Spleen (tissue), 11 donors: ENCODE measurements at regions not wholly inside any gene's neighbourhood (a gene's known extent, or its start where the extent isn't known, plus 50 kb on each side); places are given as distances from the start of the nearest gene placed in this dataset.

Experiments
- DNase-seq: peaks from one replicate; pipeline ENCODE4 v3.0.0-alpha.2; 2020
- H3K27ac ChIP-seq, 8 donors: fragments of 200-600 bp; sonication (generic) in 7 of 8; 1 replicate in 4 of 8; 2 replicates in 4 of 8; pipeline versions ENCODE4 v1.5.0 to v1.8.0; 2016 to 2021; ENCODE audit warnings: inconsistent platforms in 4 of 8, mild to moderate bottlenecking in 4 of 8, moderate library complexity in 1 of 8
- H3K27me3 ChIP-seq, 7 donors: fragments of 200-600 bp; sonication (generic) in 6 of 7; replicated peaks in 1 of 7; 1 replicate in 4 of 7; 2 replicates in 3 of 7; pipeline versions ENCODE4 v1.5.0 to v1.8.0; 2016 to 2021; ENCODE audit warnings: inconsistent platforms in 3 of 7, mild to moderate bottlenecking in 1 of 7
- H3K36me3 ChIP-seq, 6 donors: fragments of 200-600 bp; sonication (generic) in 5 of 6; 1 replicate in 4 of 6; 2 replicates in 2 of 6; pipeline versions ENCODE4 v1.5.0 to v1.8.0; 2016 to 2021; ENCODE audit warnings: inconsistent platforms in 2 of 6
- H3K4me1 ChIP-seq, 6 donors: fragments of 200-600 bp; sonication (generic) in 5 of 6; 1 replicate in 3 of 6; 2 replicates in 3 of 6; pipeline versions ENCODE4 v1.5.0 to v1.8.0; 2016 to 2021; ENCODE audit warnings: inconsistent platforms in 3 of 6
- H3K4me3 ChIP-seq, 8 donors: fragments of 200-600 bp; sonication (generic) in 7 of 8; 1 replicate in 4 of 8; 2 replicates in 4 of 8; pipeline versions ENCODE4 v1.5.0 to v1.8.0; 2016 to 2021; ENCODE audit warnings: inconsistent platforms in 4 of 8, mild to moderate bottlenecking in 4 of 8, moderate library complexity in 2 of 8
- H3K9me3 ChIP-seq, 8 donors: fragments of 200-600 bp; sonication (generic) in 7 of 8; 1 replicate in 4 of 8; 2 replicates in 4 of 8; pipeline versions ENCODE4 v1.5.0 to v1.8.0; 2016 to 2021; ENCODE audit warnings: inconsistent platforms in 4 of 8
- POLR2A ChIP-seq, 3 donors: fragments of 450-650 bp; IDR thresholded peaks; one replicate each; pipeline ENCODE4 v1.5.1; 2017; ENCODE audit warnings: antibody characterized with exemption in 3 of 3, mild to moderate bottlenecking in 1 of 3
- POLR2AphosphoS5 ChIP-seq, 3 donors: sonication (generic); formaldehyde crosslinking; IDR thresholded peaks; one replicate each; pipeline ENCODE4 v1.5.1; 2017; ENCODE audit warnings: antibody characterized with exemption in 3 of 3
- WGBS, 5 donors: extraction: QIAGEN DNeasy Blood & Tissue Kit in 3 of 5; methylation state at CpG; one replicate each; pipeline versions ENCODE4 v1.1.5 to v1.1.7; 2013 to 2018; 5-methylcytosine and 5-hydroxymethylcytosine counted together
- intact Hi-C: fragments of 100-400 bp; cut with DNase I; formaldehyde crosslinking; loops from one replicate; pipeline ENCODE4 v1.15.0; 2023; ENCODE audit warnings: low total_unique reads
- TF ChIP-seq, protein P1 (sequence below), 11 experiments: fragments of 200-600 bp in 7 of 11; fragments of 450-650 bp in 4 of 11; sonication (generic) in 4 of 11; IDR thresholded peaks in 8 of 11; conservative IDR thresholded peaks in 3 of 11; 1 replicate in 7 of 11; 2 replicates in 4 of 11; pipeline versions ENCODE4 v1.4.0 to v1.8.0; 2016 to 2021; ENCODE audit warnings: antibody characterized with exemption in 11 of 11, inconsistent platforms in 4 of 11, mild to moderate bottlenecking in 1 of 11
- donor health status: healthy with polysubstance abuse.
- donor health status: DM: no; HTN: no; CAD: no; lungs with moderate emphysema.
- donor health status: DM: no; HTN: no; CAD: no.
- donor health status: Bipolar disorder and iron deficiency.
- donor health status: healthy.
- donor health status: DM: no; HTN: no; CAD: no.
- donor health status: DM: yes; HTN: yes; CAD: no.

DNA sequence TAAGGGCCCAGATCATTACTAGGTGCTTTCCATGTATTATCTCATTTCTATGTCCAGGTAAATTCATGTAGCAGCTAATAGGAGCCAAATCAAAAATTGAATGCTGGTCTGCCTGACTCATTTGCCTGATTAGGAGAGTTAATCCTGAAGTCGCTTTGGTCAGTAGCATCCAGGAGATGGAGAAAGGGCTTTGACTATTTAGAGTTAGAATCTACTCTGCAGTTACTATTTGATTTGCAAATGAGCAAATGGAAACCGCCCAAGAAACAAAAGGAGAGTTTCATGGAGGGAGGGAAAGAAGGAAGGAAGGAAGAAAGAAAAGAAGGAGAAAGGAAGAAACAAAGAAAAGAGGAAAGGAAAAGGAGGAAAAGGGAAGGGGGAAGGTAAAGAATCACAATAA, 539.6 kb upstream of the MMS22L start:
- no peak for DNase-seq
- H3K36me3 ChIP-seq, result no peaks in the 10 kb centered on the region
- WGBS, 5 donors, result 59 to 71% (median 64%) methylated on average over 2 of the region's 2 CpGs
- intact Hi-C loops, result no loop called here
- H3K9me3 ChIP-seq, result no peaks in the 10 kb centered on the region
- TF ChIP-seq POLR2A (IDR thresholded peaks at IDR 0.05), result no peak
- TF ChIP-seq, protein P1, sequence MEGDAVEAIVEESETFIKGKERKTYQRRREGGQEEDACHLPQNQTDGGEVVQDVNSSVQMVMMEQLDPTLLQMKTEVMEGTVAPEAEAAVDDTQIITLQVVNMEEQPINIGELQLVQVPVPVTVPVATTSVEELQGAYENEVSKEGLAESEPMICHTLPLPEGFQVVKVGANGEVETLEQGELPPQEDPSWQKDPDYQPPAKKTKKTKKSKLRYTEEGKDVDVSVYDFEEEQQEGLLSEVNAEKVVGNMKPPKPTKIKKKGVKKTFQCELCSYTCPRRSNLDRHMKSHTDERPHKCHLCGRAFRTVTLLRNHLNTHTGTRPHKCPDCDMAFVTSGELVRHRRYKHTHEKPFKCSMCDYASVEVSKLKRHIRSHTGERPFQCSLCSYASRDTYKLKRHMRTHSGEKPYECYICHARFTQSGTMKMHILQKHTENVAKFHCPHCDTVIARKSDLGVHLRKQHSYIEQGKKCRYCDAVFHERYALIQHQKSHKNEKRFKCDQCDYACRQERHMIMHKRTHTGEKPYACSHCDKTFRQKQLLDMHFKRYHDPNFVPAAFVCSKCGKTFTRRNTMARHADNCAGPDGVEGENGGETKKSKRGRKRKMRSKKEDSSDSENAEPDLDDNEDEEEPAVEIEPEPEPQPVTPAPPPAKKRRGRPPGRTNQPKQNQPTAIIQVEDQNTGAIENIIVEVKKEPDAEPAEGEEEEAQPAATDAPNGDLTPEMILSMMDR (IDR thresholded peaks at IDR 0.05 in 8 of 11, conservative IDR thresholded peaks at IDR 0.05 in 3 of 11), result no peak
- no peak for TF ChIP-seq POLR2AphosphoS5 (IDR thresholded peaks at IDR 0.05)
- no peak overlapping the region for H3K27ac ChIP-seq
- H3K27me3 ChIP-seq, result no peaks in the 10 kb centered on the region
- no peaks in the 10 kb centered on the region for H3K4me1 ChIP-seq
- no peak overlapping the region for H3K4me3 ChIP-seq

DNA sequence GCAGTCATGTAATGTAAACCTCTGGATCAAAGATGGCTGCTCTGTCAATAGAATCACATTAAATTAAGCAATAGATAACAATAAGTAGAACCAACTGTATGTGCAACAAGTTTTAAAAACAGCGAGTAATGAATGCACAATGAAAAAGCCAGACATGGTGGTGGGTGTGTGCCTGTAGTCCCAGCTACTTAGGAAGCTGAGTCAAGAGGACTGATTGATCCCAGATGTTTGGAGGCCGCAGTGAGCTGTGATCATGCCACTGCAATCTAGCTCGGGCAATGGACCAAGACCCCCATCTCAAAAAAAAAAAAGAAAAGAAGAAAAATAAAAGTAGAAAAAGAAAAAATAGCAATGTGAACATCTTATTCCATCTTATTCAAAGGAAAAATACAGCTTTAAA, 558.7 kb upstream of the MMS22L start:
- H3K36me3 ChIP-seq, result no peaks in the 10 kb centered on the region
- H3K27me3 ChIP-seq, result no peaks in the 10 kb centered on the region
- H3K27ac ChIP-seq, result no peak overlapping the region
- H3K4me1 ChIP-seq, result no peaks in the 10 kb centered on the region
- no peaks in the 10 kb centered on the region for H3K9me3 ChIP-seq
- 73 to 94% (median 88%) methylated on average over 3 of the region's 3 CpGs for WGBS, 5 donors
- intact Hi-C loops, result no loop called here
- TF ChIP-seq POLR2A (IDR thresholded peaks at IDR 0.05) (no peak), POLR2AphosphoS5 (IDR thresholded peaks at IDR 0.05) (no peak)
- TF ChIP-seq, protein P1 (IDR thresholded peaks at IDR 0.05 in 8 of 11, conservative IDR thresholded peaks at IDR 0.05 in 3 of 11), result no peak
- no peak for DNase-seq
- H3K4me3 ChIP-seq, result no peak overlapping the region

DNA sequence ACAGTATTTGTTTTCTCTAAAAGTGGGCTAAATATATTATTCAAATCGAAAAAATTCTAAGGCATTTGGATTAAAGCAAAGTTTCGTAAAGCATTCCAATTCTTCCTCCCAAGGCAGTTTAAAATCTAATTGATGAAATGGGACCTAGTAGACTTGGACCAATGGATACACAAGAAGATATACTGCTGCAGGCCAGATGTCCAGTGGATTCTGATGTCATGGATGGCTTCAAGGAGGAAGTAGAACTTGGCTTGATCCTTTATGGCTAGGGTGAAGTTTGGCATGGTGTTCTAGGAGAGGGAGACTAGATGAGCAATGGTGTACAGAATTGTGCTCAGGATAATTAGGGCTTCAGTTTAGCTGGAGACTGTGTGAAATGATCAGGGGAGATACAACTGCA, 559.5 kb upstream of the MMS22L start:
- H3K4me3 ChIP-seq, result no peak overlapping the region
- no peaks in the 10 kb centered on the region for H3K27me3 ChIP-seq
- H3K36me3 ChIP-seq, result no peaks in the 10 kb centered on the region
- H3K9me3 ChIP-seq, result no peaks in the 10 kb centered on the region
- intact Hi-C loops, result no loop called here
- no peak for DNase-seq
- WGBS, 5 donors, result 86 to 97% (median 92%) methylated on average over 2 of the region's 2 CpGs
- no peak overlapping the region for H3K27ac ChIP-seq
- TF ChIP-seq, protein P1 (IDR thresholded peaks at IDR 0.05 in 8 of 11, conservative IDR thresholded peaks at IDR 0.05 in 3 of 11), result no peak
- TF ChIP-seq POLR2AphosphoS5 (IDR thresholded peaks at IDR 0.05) (no peak), POLR2A (IDR thresholded peaks at IDR 0.05) (no peak)
- H3K4me1 ChIP-seq, result no peaks in the 10 kb centered on the region

DNA sequence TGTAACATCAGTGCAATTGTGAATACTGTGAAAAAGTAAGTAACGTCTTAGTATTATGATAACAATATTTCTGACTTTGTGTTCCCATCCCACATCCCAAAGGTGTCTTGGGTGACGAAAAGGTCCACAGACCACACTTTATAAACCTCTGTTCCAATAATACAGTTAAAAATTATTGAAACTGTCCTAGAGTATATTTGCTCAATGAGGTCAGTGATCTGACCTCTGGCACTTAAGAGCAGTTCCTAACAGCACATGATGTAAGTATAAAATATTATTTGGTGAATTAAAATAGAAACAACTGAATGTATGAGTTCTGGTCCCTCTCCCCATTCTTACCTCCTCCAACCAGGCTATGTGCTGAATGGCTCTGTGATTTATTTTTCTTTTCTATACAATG, 566.4 kb upstream of the MMS22L start:
- Histone ChIP-seq H3K27ac (no peak overlapping the region), H3K36me3 (no peaks in the 10 kb centered on the region), H3K4me3 (no peak overlapping the region), H3K9me3 (no peaks in the 10 kb centered on the region), H3K27me3 (no peaks in the 10 kb centered on the region), H3K4me1 (no peaks in the 10 kb centered on the region)
- TF ChIP-seq POLR2AphosphoS5 (IDR thresholded peaks at IDR 0.05), result no peak
- no peak for TF ChIP-seq POLR2A (IDR thresholded peaks at IDR 0.05)
- TF ChIP-seq, protein P1 (IDR thresholded peaks at IDR 0.05 in 8 of 11, conservative IDR thresholded peaks at IDR 0.05 in 3 of 11), result no peak
- intact Hi-C loops, result no loop called here
- WGBS, 5 donors, result 71 to 80% (median 78%) methylated on average over 2 of the region's 2 CpGs
- no peak for DNase-seq
